ENCODE measurements at regions not wholly inside any gene's neighbourhood (a gene's known extent, or its start where the extent isn't known, plus 50 kb on each side); places are given as distances from the start of the nearest gene placed in this dataset.

- no peak for DNase-seq
Observed at GRCh38 chr19:28971049-28971448, 241.9 kb downstream of the UQCRFS1 start.

- DNase-seq: no peak
Observed at GRCh38 chr19:28968721-28969120, 244.2 kb downstream of the UQCRFS1 start.

GRCh38 chr19:28966737-28967399, 246.1 kb downstream of the UQCRFS1 start:
- DNase-seq: no peak

GRCh38 chr19:28964500-28964899, 248.5 kb downstream of the UQCRFS1 start:
- DNase-seq: no peak

GRCh38 chr19:28963486-28964250, 249.3 kb downstream of the UQCRFS1 start:
- DNase-seq: no peak

GRCh38 chr19:28961772-28962500, 251.0 kb downstream of the UQCRFS1 start:
- DNase-seq: no peak

- DNase-seq: no peak
Observed at GRCh38 chr19:28960986-28961705, 251.8 kb downstream of the UQCRFS1 start.

GRCh38 chr19:28960586-28960985, 252.4 kb downstream of the UQCRFS1 start:
- DNase-seq: no peak

- DNase-seq: no peak
Observed at GRCh38 chr19:28956961-28957360, 256.0 kb downstream of the UQCRFS1 start.

GRCh38 chr19:28956421-28956820, 256.5 kb downstream of the UQCRFS1 start:
- no peak for DNase-seq

- no peak for DNase-seq
Observed at GRCh38 chr19:28949535-28949934, 263.4 kb downstream of the UQCRFS1 start.

- DNase-seq: no peak
Observed at GRCh38 chr19:28949027-28949426, 263.9 kb downstream of the UQCRFS1 start.

GRCh38 chr19:28948566-28948965, 264.4 kb downstream of the UQCRFS1 start:
- no peak for DNase-seq

GRCh38 chr19:28948026-28948425, 264.9 kb downstream of the UQCRFS1 start:
- no peak for DNase-seq

GRCh38 chr19:28943651-28944050, 269.3 kb downstream of the UQCRFS1 start:
- no peak for DNase-seq

- DNase-seq: no peak
Observed at GRCh38 chr19:28941833-28942232, 271.1 kb downstream of the UQCRFS1 start.

GRCh38 chr19:28940751-28941500, 272.0 kb downstream of the UQCRFS1 start:
- no peak for DNase-seq

GRCh38 chr19:28939236-28939635, 273.7 kb downstream of the UQCRFS1 start:
- no peak for DNase-seq

GRCh38 chr19:28936001-28936400, 276.9 kb downstream of the UQCRFS1 start:
- DNase-seq: no peak

- DNase-seq: no peak
Observed at GRCh38 chr19:28934631-28935030, 278.3 kb downstream of the UQCRFS1 start.

GRCh38 chr19:28933039-28933438, 279.9 kb downstream of the UQCRFS1 start:
- DNase-seq: no peak

- no peak for DNase-seq
Observed at GRCh38 chr19:28932446-28932845, 280.5 kb downstream of the UQCRFS1 start.
